GM12892 (cell line): ENCODE measurements at regions not wholly inside any gene's neighbourhood (a gene's known extent, or its start where the extent isn't known, plus 50 kb on each side); places are given as distances from the start of the nearest gene placed in this dataset.

Source experiments
- POLR2A ChIP-seq: IDR thresholded peaks from 2 replicates; pipeline ENCODE4 v1.6.1; 2011; ENCODE audit warnings: low read depth, low read length, control low read depth
- POLR2AphosphoS5 ChIP-seq: IDR thresholded peaks from 2 replicates; pipeline ENCODE4 v1.6.1; 2011; ENCODE audit warnings: low read depth, low read length, control low read depth

DNA sequence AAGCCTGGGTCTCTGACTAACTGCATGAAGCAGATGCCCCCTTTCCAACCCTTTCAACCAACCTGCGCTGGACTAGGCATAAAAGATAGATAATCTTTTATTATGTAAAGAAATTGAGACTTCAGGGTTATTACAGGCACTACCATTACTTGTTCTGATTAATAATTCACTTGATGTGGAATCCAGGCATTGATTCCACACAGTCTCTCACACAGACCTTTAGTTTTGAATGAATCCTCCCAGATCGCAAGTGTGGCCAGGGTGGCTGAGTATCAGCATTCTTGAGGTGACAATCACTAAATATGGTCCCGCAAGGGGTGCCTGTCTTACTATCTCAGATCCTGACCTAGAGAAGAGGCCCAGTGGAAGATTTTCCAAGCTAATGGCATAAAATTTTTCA is 368.9 kb upstream of the ONECUT1 start:
- no peak for TF ChIP-seq POLR2AphosphoS5
- no peak for TF ChIP-seq POLR2A
